GM21447 (cell line): ENCODE measurements at regions not wholly inside any gene's neighbourhood (a gene's known extent, or its start where the extent isn't known, plus 50 kb on each side); places are given as distances from the start of the nearest gene placed in this dataset.
"Not testable (repeated sequence)": the region's sequence is repeated elsewhere in the genome, so short reads cannot be mapped to it uniquely, and the experiment has no call there.

Source experiments
- ATAC-seq: cut with Tn5 transposase; IDR thresholded peaks from one replicate; pipeline ENCODE4 v1.9.1; 2021; ENCODE audit not compliant: unreplicated experiment

- ATAC-seq: no peak
Measured at GRCh38 chr2:189231719-189232323, 52.3 kb upstream of the COL5A2 start.

DNA sequence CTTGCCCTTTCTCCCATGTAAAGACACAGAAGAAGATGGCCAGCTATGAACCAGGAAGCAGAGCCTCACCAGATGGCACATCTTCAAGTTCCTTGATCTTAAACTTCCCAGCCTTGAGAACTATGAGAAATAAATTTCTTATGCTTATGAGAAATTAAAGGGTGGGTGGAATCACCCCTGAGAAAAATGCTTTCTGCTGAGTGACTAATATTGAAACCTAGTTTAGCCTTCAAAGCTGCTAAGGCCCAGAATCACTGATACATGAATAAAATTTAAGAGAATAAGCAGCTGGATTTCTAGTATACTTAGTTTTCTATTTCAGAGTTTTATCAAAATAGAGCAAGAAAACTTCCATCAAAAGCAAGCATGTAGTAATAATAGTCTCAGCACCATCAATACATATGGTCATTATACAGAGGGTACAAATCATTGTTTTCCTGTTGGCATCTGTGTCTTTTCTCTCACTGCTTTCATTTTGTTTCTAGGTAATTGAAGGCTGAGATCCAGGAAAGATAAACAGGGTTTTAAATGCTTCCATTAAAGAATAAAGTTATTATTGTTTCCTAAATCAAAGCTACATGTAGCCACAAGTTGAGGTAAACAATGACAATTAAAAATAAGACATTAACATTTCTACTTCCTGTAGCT lies 53.3 kb upstream of the COL5A2 start:
- ATAC-seq: peak; percentile 82

DNA sequence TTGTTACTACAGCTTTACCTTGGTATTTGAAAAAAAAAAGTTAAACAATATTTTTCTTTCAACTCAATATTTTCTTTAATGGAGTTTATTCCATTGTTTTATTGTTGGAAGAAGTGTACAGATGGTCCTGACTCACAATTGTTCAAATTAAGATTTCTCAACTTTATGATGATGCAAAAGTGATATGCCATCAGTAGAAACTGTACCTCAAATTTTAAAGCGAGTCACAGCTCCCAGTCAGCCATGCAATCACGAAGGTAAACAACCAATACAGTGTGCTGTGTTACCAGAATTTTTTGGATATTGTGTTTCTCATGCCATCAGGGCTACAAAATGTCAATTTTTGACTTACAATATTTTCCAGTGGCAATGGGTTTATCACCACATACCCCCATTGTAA lies 54.0 kb upstream of the COL5A2 start:
- no peak for ATAC-seq

DNA sequence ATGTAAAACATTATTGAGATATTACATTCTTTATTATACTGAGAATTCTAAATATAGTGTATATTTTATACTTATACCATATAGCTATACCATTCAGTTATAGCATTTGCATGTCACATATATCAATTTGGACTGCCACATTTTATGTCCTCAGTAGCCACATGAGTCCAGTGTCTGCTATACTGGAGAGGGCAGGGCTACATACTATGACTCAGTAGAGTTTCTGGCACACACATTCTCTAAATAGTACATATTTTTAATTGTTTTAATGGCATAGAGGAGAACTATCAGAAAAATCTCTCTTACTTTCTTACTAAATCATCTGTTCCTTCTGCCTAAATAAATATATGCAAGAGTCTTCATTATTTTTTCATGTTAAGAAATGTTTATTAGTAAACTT lies 55.4 kb upstream of the COL5A2 start:
- ATAC-seq: no peak

- ATAC-seq: no peak
Measured at GRCh38 chr2:189236066-189236465, 56.5 kb upstream of the COL5A2 start.

- no peak for ATAC-seq
Measured at GRCh38 chr2:189238903-189239302, 59.3 kb upstream of the COL5A2 start.

DNA sequence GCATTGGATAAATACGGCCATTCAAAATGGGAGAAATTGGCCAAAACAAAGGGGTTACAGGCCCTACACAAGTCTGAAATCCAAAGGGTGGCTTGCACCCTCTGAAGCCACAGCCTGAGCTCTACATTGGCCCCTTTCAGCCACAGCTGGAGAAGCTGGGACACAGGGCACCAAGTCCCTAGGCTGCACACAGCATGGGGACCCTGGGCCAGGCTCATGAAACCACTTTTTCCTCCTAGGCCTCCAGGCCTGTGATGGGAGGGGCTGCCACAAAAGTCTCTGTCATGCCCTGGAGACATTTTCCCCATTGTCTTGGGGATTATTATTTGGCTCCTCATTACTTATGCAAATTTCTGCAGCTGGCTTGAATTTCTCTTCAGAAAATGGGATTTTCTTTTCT lies 64.3 kb upstream of the COL5A2 start:
- not testable (repeated sequence) for ATAC-seq

DNA sequence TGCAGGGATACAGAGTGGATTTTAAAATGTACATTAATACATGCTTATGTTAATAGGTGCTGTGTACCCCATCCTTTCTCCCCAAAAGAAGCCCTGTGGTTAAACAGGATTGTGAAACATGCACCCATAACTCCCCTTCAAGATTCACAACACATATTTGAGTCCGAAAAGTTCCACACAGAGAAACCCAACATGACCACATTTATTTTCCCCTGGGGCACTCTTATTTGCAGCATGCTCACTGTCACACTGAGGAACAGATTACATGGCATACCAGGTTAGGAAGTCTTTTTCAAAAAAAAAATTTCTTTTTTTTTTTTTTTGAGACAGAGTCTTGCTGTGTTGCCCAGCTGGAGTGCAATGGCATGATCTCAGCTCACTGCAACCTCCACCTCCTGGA lies 67.7 kb upstream of the COL5A2 start:
- no peak for ATAC-seq

GRCh38 chr2:189248141-189248540 lies 68.6 kb upstream of the COL5A2 start:
- no peak for ATAC-seq

DNA sequence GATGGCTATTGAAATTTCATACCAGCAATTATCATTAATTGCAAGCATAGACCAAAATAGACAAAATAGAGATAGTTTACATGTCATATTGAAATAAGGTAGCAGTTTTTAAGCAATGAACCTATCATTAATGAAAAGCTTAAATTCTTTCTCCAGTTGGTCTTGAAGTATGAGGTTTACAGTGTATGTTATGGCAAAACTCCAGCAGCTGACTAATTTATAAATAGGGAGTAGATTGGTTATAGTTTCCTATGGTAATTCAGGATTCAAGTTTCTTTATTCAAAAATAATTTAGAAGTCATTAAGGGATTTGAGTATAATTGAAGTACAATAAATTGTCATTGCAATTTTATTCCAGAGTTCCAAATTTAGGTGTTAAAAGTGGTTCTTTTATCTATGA lies 69.6 kb upstream of the COL5A2 start:
- no peak for ATAC-seq

- no peak for ATAC-seq
Measured at GRCh38 chr2:189249901-189250300, 70.3 kb upstream of the COL5A2 start.

DNA sequence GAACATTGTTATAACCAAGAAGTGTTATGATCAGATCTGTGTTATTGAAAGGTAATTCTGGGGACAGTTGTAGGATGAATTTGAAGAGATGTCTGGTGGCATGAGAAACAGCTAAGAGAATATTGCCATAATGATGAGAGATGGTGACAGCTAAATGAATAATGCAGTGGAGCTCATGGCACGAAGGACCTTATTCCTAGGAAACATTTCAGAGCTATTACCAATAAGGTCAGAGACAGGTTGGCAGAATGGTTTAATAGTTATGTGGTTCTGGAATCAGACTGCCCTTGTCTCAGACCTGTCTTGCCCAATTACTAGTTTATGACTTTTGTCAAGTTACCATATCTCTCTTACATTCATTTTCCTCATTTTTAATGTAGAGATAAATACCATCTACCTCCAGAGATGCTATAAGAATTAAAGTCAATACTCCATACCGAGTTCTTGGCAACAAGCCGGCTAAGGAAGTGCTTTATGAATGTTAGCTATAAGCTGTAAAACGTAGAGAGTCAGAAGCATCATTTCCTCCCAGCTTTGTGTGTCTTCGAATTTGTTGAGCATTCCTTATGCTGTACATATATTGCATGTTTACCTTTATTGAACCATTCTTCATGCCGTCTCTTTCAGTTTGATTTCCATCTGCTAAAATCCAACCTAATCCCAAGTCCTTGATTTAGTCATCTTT lies 73.6 kb upstream of the COL5A2 start:
- ATAC-seq: no peak

GRCh38 chr2:189253836-189254235 lies 74.3 kb upstream of the COL5A2 start:
- ATAC-seq: no peak

DNA sequence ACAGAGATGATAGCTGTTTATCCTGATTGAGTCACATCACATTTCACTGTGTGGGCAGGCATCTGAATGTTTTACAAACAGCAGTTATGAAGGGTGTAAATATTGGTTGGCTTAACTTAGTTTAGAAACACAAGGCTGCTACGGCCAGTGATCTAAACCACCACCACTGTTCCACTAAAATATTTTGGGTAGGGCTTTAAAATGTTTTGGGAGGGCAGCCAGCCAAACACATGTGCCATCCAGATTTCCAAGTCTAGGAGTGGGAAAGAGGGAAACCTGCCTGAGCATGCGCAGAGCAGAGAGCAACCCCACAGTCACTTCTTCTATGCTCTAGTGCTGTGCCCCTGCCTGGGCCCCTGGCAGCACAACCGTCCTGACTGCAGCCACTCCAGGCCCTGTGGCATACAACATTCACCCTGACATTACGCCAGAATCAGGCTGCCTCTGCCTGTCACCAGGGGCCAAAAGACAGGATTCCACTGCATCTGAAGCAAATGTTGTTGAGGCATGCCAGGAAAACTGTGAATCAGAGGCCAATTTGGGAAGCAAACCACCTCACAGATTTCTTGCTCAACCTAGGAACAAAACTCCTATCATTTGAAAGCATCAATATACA lies 74.8 kb upstream of the COL5A2 start:
- ATAC-seq: no peak

GRCh38 chr2:189255711-189256110 lies 76.2 kb upstream of the COL5A2 start:
- ATAC-seq: no peak

DNA sequence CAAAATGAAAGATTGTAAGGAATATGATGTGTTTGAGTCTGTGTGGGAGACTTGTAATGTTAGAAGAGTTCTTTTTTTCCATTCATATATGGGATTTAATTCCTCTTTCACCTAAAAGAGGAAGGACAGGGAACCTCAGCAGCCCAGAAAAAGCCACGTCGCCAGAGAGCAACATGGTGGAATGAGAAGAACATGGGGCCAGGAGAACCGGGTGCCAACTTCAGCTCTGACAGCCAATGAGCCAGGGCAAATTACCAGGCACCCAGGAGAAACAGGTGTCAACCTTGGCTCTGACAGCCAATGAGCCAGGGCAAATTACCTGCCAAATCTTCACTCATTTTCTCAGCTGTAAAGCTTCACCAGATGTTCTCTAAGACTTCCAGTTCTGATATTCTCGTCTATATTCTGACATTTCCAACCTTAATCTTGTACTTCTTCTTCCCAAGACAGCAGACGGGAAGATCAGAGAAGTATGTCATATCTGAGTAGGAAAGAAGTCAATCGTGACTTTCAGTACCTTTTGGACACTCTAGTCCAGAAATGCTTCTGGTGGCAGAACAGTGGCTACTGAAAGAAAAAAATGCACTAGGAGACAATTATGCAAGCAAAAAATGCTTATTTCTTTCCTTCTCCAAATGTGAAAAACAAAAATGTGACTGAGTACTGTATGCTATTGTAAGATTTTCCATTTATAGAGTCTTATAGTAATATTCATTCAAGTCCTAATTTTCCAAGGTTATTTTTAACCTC lies 79.2 kb upstream of the COL5A2 start:
- ATAC-seq: no peak

DNA sequence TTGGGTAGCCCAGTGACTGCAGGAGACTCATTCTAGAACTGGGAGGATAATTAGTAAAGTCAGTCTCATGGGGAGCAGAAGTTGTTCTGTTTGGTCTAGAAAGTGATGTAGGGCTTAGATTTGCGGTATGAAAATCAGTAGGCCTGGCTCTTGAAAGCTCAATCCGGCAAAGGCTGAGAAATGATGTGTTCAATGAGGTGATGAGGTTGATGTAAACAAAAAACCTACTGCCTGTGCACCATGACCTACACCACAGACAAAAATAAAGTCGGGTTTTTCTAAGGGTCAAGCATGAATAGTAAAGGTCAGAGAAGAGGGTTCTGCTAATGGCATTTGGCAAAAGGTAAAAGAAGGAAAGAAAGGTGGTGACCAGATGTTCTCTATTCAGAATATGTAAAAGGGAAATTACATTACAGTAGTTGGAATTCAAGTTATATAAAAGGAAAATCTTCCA lies 80.8 kb upstream of the COL5A2 start:
- ATAC-seq: no peak

DNA sequence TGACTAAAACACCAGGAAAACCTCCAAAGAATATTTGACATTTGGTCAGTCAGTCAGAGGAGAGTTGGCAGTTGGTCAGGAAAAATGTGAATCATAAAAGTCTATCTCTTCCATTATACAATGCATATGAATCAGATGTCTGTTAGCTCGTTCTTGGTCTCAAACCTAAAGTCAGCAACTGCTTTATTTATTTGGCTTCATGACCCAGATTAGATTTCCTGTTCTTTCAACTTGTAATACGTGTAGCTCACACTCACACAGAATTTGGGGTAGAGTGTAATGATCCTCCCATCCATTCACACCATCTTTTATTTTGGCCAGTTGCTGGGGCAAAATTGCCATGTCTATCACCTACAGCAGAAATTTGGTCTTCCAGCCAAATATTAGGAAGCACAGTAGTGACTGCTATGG lies 81.9 kb upstream of the COL5A2 start:
- no peak for ATAC-seq

DNA sequence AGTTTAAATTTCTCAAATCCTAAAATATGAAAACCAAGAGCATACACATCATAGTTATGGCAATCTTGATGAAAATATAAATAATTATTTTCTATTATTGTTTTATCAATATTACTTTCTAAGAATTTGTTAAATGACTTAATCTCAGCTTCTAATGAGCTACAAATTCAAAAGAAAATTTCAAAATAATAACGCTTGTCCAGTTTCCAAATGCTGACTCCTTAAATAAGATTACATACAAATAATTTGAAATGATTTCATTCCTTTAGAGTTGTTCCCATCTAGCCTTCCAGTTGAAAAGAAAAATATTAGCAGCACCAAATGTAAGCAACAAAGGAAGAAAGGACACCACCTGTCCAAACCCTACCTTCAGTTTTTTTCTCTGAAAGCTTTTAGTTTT lies 82.4 kb upstream of the COL5A2 start:
- ATAC-seq: no peak

GRCh38 chr2:189265696-189266320 lies 86.2 kb upstream of the COL5A2 start:
- ATAC-seq: no peak

DNA sequence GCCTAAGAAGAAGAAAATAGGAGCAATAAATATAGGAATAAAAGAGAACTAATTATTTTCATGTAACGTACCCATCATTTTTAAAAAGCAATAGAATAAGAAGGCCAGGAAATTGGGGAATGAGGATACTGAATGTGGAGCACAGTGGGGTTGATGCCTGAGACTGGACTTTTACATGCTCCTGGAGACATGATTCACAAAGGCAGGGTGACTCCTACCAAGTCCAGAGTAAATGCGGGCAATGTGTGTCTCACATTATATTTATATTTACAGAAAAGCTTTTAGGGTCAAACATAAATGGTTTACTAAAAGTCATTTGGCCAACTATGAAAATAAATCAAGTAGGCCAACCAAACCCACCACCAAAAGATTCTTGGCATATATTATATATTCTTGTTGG lies 87.9 kb upstream of the COL5A2 start:
- no peak for ATAC-seq
